Ectodermal cell (in vitro differentiated cells): ENCODE measurements at regions not wholly inside any gene's neighbourhood (a gene's known extent, or its start where the extent isn't known, plus 50 kb on each side); places are given as distances from the start of the nearest gene placed in this dataset.

Experiments
- H3K27ac ChIP-seq: 2 replicates; pipeline ENCODE4 v1.7.0; 2013; ENCODE audit warnings: mild to moderate bottlenecking, low read depth, low read length; ENCODE audit not compliant: insufficient read depth, poor library complexity, severe bottlenecking
- H3K27me3 ChIP-seq: 2 replicates; pipeline ENCODE4 v1.7.0; 2013; ENCODE audit warnings: mild to moderate bottlenecking, low read length; ENCODE audit not compliant: insufficient read depth, control insufficient read depth, poor library complexity, severe bottlenecking
- H3K36me3 ChIP-seq: one replicate; pipeline ENCODE4 v1.7.0; 2013; ENCODE audit warnings: low read length; ENCODE audit not compliant: control insufficient read depth, insufficient read depth
- H3K4me1 ChIP-seq: one replicate; pipeline ENCODE4 v1.7.0; 2013; ENCODE audit warnings: low read length; ENCODE audit not compliant: control insufficient read depth, insufficient read depth
- H3K4me3 ChIP-seq: 2 replicates; pipeline ENCODE4 v1.7.0; 2013; ENCODE audit warnings: low read depth, low read length, control low read depth; ENCODE audit not compliant: insufficient read depth
- H3K9me3 ChIP-seq: 2 replicates; pipeline ENCODE4 v1.7.0; 2013; ENCODE audit warnings: mild to moderate bottlenecking, low read length, moderate library complexity; ENCODE audit not compliant: control insufficient read depth
- WGBS, 2 experiments: methylation state at CpG; one replicate each; pipeline ENCODE4 v1.1.7; 2013; ENCODE audit warnings: missing lambda C conversion rate in 2 of 2; 5-methylcytosine and 5-hydroxymethylcytosine counted together

DNA sequence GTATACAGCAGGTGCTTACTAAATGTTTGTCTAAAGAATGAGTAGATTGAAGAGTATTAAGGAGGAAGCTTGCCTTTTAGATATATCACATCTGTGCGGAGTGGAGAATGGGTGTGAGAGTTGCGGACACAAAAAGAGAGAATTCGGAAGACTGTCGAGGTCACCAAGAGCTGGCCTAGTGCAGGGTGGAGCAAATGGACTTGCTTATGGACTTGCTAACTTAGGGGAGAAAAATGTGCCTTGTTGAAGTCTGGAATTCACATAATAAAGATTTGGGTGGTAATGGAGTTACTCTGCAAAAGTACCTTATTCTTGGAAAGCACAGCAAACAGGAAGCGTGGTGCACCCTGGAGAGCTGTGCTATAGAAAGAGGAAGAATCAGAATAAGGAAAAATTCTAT, 361.7 kb downstream of the PRDM2 start:
- Histone ChIP-seq H3K9me3 (no peaks in the 10 kb centered on the region), H3K27ac (no peak overlapping the region), H3K36me3 (no peaks in the 10 kb centered on the region), H3K27me3 (no peaks in the 10 kb centered on the region), H3K4me3 (no peak overlapping the region), H3K4me1 (no peaks in the 10 kb centered on the region)
- WGBS, 2 experiments: 96 to 97% methylated on average over 5 of the region's 5 CpGs

DNA sequence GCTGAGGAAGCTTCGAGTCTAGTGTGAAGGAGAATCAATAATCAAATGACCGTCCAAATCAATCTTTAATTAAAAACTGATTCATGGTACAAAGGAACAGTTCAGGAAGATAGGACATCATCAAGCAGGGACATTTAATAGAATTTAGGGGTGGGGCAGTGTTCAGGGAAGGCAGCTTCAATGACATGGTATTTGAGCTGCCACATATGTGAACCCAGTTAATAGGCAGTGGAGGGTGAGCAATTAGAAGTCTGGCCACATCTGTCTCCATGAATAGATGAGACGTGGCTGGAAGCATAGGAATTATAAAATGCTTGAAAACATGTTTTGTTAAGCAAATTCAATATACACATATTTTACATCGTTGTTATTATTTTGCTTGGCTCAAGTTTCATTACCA, 362.7 kb downstream of the PRDM2 start:
- WGBS, 2 experiments: 96 to 100% methylated on average over 2 to 4 of the region's 4 CpGs
- H3K27ac ChIP-seq: no peak overlapping the region
- H3K27me3 ChIP-seq: no peaks in the 10 kb centered on the region
- H3K9me3 ChIP-seq: no peaks in the 10 kb centered on the region
- no peak overlapping the region for H3K4me3 ChIP-seq
- H3K4me1 ChIP-seq: no peaks in the 10 kb centered on the region
- no peaks in the 10 kb centered on the region for H3K36me3 ChIP-seq

DNA sequence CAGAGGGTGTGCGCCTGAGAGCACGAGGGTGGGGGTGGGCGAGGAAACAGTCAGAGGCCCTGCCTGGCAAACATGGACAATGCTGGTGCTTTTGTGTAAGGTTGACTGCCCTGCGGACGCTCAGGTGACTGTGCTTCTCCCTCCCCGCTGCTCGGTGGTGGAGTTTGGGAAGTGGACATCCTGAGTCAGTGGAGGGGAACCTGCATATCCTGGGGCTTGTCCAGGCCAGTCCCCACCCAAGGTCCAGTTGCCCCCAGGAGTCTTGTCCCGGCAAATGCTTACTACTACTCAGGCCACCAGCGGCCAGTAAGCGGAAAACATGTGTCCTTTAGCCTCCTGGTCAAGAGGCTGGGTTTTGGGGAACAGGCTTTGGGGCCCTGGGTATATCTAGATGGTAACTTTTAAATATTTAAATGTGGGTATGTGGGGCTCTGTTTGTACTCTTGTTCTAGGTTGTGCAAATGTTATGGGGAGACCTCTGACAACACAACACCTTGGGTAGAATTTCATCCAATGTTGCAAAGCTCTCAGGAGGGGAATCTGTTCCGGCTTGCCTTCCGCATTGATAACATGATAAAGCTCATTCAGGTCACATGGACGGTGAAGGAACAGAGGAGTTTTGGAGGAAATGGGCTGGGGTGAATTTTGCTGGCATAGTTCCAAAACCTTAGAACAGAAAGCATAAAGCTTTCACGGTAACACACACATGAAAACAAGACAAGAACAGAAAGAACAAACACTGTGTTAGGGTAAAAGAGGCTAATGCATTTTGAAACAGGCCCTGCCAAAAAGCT, 364.9 kb downstream of the PRDM2 start:
- no peak overlapping the region for H3K27ac ChIP-seq
- H3K27me3 ChIP-seq: no peaks in the 10 kb centered on the region
- 87 to 90% methylated on average over 14 of the region's 14 CpGs for WGBS, 2 experiments
- no peaks in the 10 kb centered on the region for H3K4me1 ChIP-seq
- no peaks in the 10 kb centered on the region for H3K36me3 ChIP-seq
- no peaks in the 10 kb centered on the region for H3K9me3 ChIP-seq
- H3K4me3 ChIP-seq: no peak overlapping the region

DNA sequence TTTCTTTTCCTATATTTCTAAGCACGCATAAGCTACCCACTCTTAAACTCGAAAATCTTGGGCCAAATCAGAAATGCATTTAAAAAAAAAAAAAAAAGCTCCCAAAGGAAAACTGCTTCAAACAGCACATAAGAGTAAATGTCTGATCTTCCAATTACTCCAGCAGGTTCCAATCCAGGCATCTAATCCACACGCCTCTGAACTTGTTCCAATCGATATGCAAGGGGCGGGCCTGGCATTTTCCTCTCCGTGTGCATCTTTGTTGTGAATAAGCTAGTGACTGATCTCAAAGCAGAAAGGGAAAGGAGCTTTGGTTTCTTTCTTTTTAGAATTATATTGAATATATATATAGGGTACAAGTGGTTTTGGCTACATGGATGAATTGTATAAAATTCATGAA, 365.5 kb downstream of the PRDM2 start:
- H3K27me3 ChIP-seq: no peaks in the 10 kb centered on the region
- WGBS, 2 experiments: 96 to 97% methylated on average over 6 of the region's 6 CpGs
- H3K4me3 ChIP-seq: no peak overlapping the region
- no peak overlapping the region for H3K27ac ChIP-seq
- H3K36me3 ChIP-seq: no peaks in the 10 kb centered on the region
- H3K4me1 ChIP-seq: no peaks in the 10 kb centered on the region
- no peaks in the 10 kb centered on the region for H3K9me3 ChIP-seq

DNA sequence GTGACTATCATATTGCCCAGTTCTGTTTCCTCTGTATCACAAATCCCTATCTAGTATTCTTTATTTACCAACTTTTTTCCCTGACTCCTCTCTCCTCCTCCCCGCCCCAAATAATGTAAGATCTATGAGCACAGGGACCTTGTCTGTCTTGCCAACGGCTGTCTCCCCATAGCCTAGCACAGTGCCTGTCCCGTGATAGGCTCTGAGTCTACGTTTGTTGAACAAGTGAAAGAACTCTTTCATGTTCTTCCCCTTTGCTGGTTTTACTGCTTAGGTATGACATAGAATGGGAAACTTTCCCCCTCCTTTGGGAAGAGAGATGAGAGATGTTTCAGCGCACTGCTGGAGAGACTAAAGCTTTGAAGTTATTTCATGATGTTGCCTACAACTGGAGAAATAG, 367.0 kb downstream of the PRDM2 start:
- WGBS, 2 experiments: 91 to 92% methylated on average over 4 to 5 of the region's 5 CpGs
- no peak overlapping the region for H3K27ac ChIP-seq

DNA sequence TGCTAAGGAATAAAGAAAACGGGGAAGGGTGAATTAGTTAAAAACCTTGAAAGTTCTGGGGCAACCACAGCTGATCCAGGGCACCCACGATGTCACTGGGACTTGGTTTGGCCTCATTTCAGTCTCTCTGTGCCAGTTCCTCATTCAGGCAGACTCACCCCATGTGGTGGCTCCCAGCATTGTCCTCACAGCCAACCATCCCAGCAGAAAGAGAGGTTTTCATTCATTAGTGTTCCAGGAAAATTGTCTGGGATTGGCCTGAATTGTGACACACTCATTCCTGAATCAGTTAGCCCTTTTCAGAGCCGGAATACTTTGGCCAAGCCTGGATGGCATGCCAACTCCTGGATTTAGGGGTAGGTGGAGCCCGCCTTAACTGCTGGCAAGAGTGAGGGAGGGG, 367.7 kb downstream of the PRDM2 start:
- H3K4me3 ChIP-seq: no peak overlapping the region
- 85 to 91% methylated on average over 4 of the region's 4 CpGs for WGBS, 2 experiments
- H3K9me3 ChIP-seq: no peaks in the 10 kb centered on the region
- H3K27me3 ChIP-seq: no peaks in the 10 kb centered on the region
- H3K36me3 ChIP-seq: no peaks in the 10 kb centered on the region
- no peaks in the 10 kb centered on the region for H3K4me1 ChIP-seq
- H3K27ac ChIP-seq: no peak overlapping the region

More for the DNA sequence above, 367.0 kb downstream of the PRDM2 start:
- Histone ChIP-seq H3K4me3 (no peak overlapping the region), H3K9me3 (no peaks in the 10 kb centered on the region), H3K27me3 (no peaks in the 10 kb centered on the region), H3K4me1 (no peaks in the 10 kb centered on the region), H3K36me3 (no peaks in the 10 kb centered on the region)

DNA sequence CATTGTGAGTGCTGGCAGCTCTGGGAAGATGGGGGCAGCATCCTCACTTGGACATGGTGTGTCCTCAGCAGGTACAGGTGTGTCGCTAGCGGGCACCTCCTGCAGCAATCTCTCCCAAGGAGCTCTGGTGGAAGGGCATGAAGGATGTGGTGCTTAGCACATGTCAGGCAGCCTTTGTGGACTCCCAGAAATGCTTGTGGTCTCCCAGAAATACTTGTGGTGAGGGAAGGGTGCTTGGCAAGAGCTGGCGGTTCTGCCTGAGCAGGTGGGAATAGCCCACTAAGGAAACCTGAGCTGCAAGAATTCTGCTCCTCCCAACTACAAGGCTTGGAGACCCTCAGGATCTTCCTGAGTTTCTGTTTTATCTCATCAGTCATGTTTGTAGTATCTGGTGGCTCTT, 371.6 kb downstream of the PRDM2 start:
- WGBS, 2 experiments: 94% methylated on average over 3 of the region's 3 CpGs
- H3K27ac ChIP-seq: no peak overlapping the region

DNA sequence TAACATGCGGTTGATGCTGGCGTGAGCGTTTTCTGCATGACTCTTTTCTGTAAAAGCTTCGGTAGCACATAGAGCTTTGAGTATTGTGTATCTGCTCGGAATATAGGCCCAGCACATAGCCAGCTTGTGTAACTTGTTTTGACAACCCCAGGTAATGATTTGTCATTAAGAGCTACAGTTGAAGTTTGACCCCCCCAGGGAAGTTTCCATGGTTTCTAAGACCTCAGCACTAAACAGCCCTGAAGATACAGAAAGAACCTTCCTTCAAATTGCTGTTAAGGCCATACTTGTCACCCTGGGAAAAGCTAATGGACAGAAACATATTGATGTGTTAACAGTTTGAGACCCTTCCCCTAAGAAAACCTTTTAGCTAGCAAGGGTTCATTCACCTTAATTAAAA, 380.7 kb downstream of the PRDM2 start:
- Histone ChIP-seq H3K4me3 (no peak overlapping the region), H3K36me3 (no peaks in the 10 kb centered on the region), H3K9me3 (no peaks in the 10 kb centered on the region), H3K4me1 (no peaks in the 10 kb centered on the region), H3K27ac (no peak overlapping the region), H3K27me3 (no peaks in the 10 kb centered on the region)
- 91 to 95% methylated on average over 5 of the region's 5 CpGs for WGBS, 2 experiments

More for the DNA sequence above, 371.6 kb downstream of the PRDM2 start:
- no peaks in the 10 kb centered on the region for H3K27me3 ChIP-seq
- H3K9me3 ChIP-seq: no peaks in the 10 kb centered on the region
- H3K4me1 ChIP-seq: no peaks in the 10 kb centered on the region
- no peak overlapping the region for H3K4me3 ChIP-seq
- no peaks in the 10 kb centered on the region for H3K36me3 ChIP-seq

DNA sequence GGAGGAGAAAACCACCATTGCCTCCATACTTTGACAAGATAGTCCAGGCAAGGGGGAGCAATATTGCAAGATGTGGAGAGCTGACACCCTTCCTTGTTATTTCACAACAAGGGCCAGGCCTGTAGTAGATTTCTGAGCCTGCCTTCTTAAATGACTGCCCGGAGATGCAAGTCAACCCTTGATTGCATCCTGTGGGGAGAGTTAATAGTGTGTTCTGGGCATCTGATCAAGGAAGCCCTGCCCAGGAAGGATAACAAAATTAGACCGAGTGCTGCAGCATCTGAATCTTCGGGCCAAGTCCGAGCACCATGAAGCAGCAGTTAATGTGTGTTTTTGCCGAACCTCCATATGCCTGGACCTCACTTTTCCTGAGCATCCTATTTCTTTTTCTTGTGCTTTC, 382.3 kb downstream of the PRDM2 start:
- Histone ChIP-seq H3K4me1 (no peaks in the 10 kb centered on the region), H3K27ac (no peak overlapping the region), H3K27me3 (no peaks in the 10 kb centered on the region), H3K9me3 (no peaks in the 10 kb centered on the region), H3K4me3 (no peak overlapping the region), H3K36me3 (no peaks in the 10 kb centered on the region)
- WGBS, 2 experiments: 85 to 87% methylated on average over 5 of the region's 5 CpGs

DNA sequence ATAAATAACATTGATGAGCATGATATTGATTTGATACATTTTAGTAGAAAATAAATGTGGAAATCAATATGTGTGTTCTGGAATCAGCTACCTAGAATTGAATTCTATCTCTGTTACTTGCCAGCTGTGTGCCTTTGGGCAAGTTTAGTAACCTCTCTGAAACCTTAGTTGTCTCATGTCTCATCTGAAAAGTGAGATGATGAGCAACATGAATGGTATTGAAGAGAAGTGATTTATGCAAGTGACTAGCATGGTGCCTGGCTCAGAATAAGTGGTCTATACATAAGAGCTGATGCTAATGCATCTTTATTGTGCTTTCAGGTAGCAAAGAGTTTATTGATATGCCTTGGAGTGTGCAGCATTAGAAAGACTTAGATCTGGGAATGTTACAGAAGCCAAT, 383.3 kb downstream of the PRDM2 start:
- Histone ChIP-seq H3K4me1 (no peaks in the 10 kb centered on the region), H3K4me3 (no peak overlapping the region), H3K36me3 (no peaks in the 10 kb centered on the region), H3K27me3 (no peaks in the 10 kb centered on the region), H3K27ac (no peak overlapping the region), H3K9me3 (no peaks in the 10 kb centered on the region)
